Activated CD4-positive, alpha-beta memory T cell treated with anti-CD3 and anti-CD28 coated beads for 36 hours (primary cell): ENCODE measurements at regions not wholly inside any gene's neighbourhood (a gene's known extent, or its start where the extent isn't known, plus 50 kb on each side); places are given as distances from the start of the nearest gene placed in this dataset.
A peak's percentile ranks its signal among the peaks of the same experiment; 100 is the strongest.

Source experiments
- CTCF ChIA-PET: fragments of 350-600 bp; sonication (Branson Sonifier 250); formaldehyde crosslinking; loops from one replicate; lab custom pipeline; 2021; ENCODE audit warnings: antibody characterized with exemption, inconsistent platforms; lab: Charles Lee
- POLR2A ChIA-PET: fragments of 350-600 bp; sonication (Branson Sonifier 250); formaldehyde crosslinking; loops from one replicate; lab custom pipeline; 2021; ENCODE audit warnings: antibody characterized with exemption; lab: Charles Lee
- DNase-seq: peaks from one replicate; pipeline ENCODE4 v3.0.0-alpha.2; 2020
- H3K27ac Mint-ChIP-seq: one replicate; pipeline ENCODE4 v1.8.0; 2021; ENCODE audit warnings: mixed read lengths
- H3K27me3 Mint-ChIP-seq: one replicate; pipeline ENCODE4 v1.8.0; 2021; ENCODE audit warnings: mixed read lengths
- H3K36me3 Mint-ChIP-seq: one replicate; pipeline ENCODE4 v1.8.0; 2021; ENCODE audit warnings: mixed read lengths
- H3K4me1 Mint-ChIP-seq: one replicate; pipeline ENCODE4 v1.8.0; 2021; ENCODE audit warnings: low read depth, mixed read lengths
- H3K4me3 Mint-ChIP-seq: one replicate; pipeline ENCODE4 v1.8.0; 2021; ENCODE audit warnings: mild to moderate bottlenecking, mixed read lengths
- H3K9me3 Mint-ChIP-seq: one replicate; pipeline ENCODE4 v1.8.0; 2021; ENCODE audit warnings: mixed read lengths
- intact Hi-C: fragments of 100-400 bp; cut with micrococcal nuclease; formaldehyde crosslinking; loops from one replicate; pipeline ENCODE4 v1.15.1; 2023

- H3K27me3 Mint-ChIP-seq, result peaks cover 6% of the 10 kb centered on the region
- ChIA-PET POLR2A (no interaction called here), CTCF (no interaction called here)
- H3K27ac Mint-ChIP-seq, result no peak overlapping the region
- no peak for DNase-seq
- H3K4me3 Mint-ChIP-seq, result no peak overlapping the region
- no peaks in the 10 kb centered on the region for H3K36me3 Mint-ChIP-seq
- H3K4me1 Mint-ChIP-seq, result no peaks in the 10 kb centered on the region
- intact Hi-C loops, result no loop called here
- H3K9me3 Mint-ChIP-seq, result peaks cover 14% of the 10 kb centered on the region
Measured at GRCh38 chr22:27110665-27111451, 453.5 kb downstream of the MIAT start.

DNA sequence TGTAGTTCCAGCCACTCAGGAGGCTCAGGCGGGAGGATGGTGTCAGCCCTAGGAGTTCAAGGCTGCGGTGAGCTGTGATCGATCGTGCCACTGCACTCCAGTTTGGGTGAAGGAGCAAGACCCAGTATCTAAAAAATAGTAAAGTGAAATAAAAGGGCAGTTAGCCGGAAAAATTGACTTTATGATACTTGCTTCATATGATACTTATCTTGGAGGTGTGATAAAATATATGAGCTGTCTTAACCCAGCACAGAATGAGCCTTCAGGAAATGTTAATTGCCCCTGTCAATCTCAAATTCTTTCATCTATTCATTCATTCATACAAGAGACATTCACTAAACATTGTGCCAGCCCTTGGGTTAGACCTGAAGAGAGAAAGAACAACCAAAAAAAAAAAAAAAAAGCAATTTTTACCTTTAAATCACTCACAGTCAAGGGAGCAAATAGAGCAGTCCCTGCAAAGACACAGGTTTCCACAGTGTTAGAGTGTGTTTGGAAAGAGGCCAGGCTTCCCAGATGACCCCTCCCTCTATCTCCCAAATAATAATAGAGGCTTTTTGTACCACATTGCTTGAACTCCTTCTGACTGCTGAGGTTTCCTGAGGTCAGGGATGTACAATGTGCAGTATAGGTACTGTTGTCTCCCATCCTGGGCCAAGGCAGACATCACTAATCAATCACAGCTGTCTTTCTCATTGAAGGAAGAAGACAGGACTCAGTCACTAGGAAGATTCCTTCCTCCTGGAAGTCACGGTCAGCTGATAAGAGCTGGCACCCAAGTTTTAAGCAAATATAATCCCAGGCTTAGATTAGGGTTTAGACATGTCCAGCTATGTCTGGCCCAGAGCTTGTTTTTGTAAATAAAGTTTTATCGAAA lies 454.6 kb downstream of the MIAT start:
- POLR2A ChIA-PET, result no interaction called here
- CTCF ChIA-PET, result no interaction called here
- H3K27ac Mint-ChIP-seq, result no peak overlapping the region

GRCh38 chr22:27113211-27113635 lies 455.8 kb downstream of the MIAT start:
- CTCF ChIA-PET, result interaction anchor here (0.6 kb wide), 1 partner anchor 1569 kb away, joined by 3 read pairs; no protein-coding TSS in a partner anchor

More for the DNA sequence above, 454.6 kb downstream of the MIAT start:
- Mint-ChIP-seq H3K27me3 (peaks cover 6% of the 10 kb centered on the region), H3K9me3 (peaks cover 14% of the 10 kb centered on the region), H3K36me3 (no peaks in the 10 kb centered on the region), H3K4me3 (no peak overlapping the region), H3K4me1 (no peaks in the 10 kb centered on the region)
- no peak for DNase-seq
- intact Hi-C loops, result no loop called here

GRCh38 chr22:27113641-27114040 lies 456.3 kb downstream of the MIAT start:
- no peaks in the 10 kb centered on the region for H3K4me1 Mint-ChIP-seq
- POLR2A ChIA-PET, result no interaction called here
- H3K27me3 Mint-ChIP-seq, result peaks cover 6% of the 10 kb centered on the region
- DNase-seq, result no peak
- no peak overlapping the region for H3K4me3 Mint-ChIP-seq
- H3K9me3 Mint-ChIP-seq, result peaks cover 11% of the 10 kb centered on the region
- CTCF ChIA-PET, result interaction anchor here (0.6 kb wide), 1 partner anchor 1570 kb away, joined by 3 read pairs; no protein-coding TSS in a partner anchor
- no peak overlapping the region for H3K27ac Mint-ChIP-seq
- intact Hi-C loops, result no loop called here
- H3K36me3 Mint-ChIP-seq, result no peaks in the 10 kb centered on the region

More at GRCh38 chr22:27113211-27113635, 455.8 kb downstream of the MIAT start:
- Mint-ChIP-seq H3K27ac (no peak overlapping the region), H3K4me1 (no peaks in the 10 kb centered on the region), H3K27me3 (peaks cover 6% of the 10 kb centered on the region), H3K4me3 (no peak overlapping the region), H3K36me3 (no peaks in the 10 kb centered on the region), H3K9me3 (peaks cover 14% of the 10 kb centered on the region)
- peak; percentile 15 for DNase-seq
- POLR2A ChIA-PET, result no interaction called here
- intact Hi-C loops, result no loop called here

GRCh38 chr22:27114186-27114585 lies 456.8 kb downstream of the MIAT start:
- POLR2A ChIA-PET, result no interaction called here
- H3K9me3 Mint-ChIP-seq, result peaks cover 9% of the 10 kb centered on the region
- DNase-seq, result no peak
- CTCF ChIA-PET, result no interaction called here
- H3K36me3 Mint-ChIP-seq, result no peaks in the 10 kb centered on the region
- intact Hi-C loops, result no loop called here
- H3K4me1 Mint-ChIP-seq, result no peaks in the 10 kb centered on the region
- H3K4me3 Mint-ChIP-seq, result no peak overlapping the region
- peaks cover 5% of the 10 kb centered on the region for H3K27me3 Mint-ChIP-seq
- no peak overlapping the region for H3K27ac Mint-ChIP-seq

DNA sequence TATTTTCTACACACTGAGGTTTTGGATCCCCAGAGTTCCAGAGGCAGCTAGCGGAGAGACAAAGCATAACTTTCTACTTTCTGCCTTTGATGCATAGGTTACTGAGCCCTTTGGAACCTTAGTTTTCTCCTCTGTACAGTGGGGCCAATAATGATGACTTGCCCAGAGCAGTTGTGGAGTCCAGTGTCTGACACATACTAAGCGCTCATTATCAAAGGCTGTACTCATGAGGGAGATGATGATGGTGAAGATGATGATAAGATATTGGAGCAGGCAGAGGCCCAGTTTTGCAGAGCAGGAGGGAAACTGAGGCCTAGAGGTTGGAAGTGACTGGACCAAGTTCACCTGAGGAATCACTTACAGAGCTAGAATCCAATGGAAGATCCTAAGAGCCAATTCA lies 458.0 kb downstream of the MIAT start:
- no peak overlapping the region for H3K27ac Mint-ChIP-seq
- H3K36me3 Mint-ChIP-seq, result no peaks in the 10 kb centered on the region
- peaks cover 5% of the 10 kb centered on the region for H3K27me3 Mint-ChIP-seq
- intact Hi-C loops, result no loop called here
- ChIA-PET CTCF (no interaction called here), POLR2A (no interaction called here)
- no peaks in the 10 kb centered on the region for H3K4me1 Mint-ChIP-seq
- no peaks in the 10 kb centered on the region for H3K9me3 Mint-ChIP-seq
- no peak overlapping the region for H3K4me3 Mint-ChIP-seq
- DNase-seq, result no peak

DNA sequence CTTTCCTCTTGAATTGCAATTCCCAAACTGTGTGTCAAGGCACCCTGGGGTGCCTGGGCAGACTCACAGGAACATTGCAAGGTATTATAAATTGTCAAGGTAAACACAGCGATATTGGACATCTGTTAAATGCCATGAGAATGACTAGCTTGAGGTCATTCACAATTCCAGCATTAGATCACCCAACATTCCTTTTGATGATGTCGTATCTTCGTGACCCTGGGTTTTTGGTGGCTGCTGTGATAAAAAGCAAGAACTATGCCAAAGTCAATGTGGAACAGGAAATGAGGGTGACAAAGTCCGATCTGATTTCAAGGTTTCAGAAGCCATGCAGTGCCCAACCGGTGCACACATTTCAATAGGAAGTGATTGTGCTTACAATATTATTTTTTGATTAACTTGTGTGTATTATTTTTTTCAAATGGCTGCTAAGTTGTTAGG lies 458.4 kb downstream of the MIAT start:
- Mint-ChIP-seq H3K27ac (no peak overlapping the region), H3K27me3 (peaks cover 5% of the 10 kb centered on the region), H3K4me3 (no peak overlapping the region), H3K9me3 (no peaks in the 10 kb centered on the region), H3K36me3 (no peaks in the 10 kb centered on the region), H3K4me1 (no peaks in the 10 kb centered on the region)
- POLR2A ChIA-PET, result no interaction called here
- no peak for DNase-seq
- intact Hi-C loops, result no loop called here
- CTCF ChIA-PET, result no interaction called here

DNA sequence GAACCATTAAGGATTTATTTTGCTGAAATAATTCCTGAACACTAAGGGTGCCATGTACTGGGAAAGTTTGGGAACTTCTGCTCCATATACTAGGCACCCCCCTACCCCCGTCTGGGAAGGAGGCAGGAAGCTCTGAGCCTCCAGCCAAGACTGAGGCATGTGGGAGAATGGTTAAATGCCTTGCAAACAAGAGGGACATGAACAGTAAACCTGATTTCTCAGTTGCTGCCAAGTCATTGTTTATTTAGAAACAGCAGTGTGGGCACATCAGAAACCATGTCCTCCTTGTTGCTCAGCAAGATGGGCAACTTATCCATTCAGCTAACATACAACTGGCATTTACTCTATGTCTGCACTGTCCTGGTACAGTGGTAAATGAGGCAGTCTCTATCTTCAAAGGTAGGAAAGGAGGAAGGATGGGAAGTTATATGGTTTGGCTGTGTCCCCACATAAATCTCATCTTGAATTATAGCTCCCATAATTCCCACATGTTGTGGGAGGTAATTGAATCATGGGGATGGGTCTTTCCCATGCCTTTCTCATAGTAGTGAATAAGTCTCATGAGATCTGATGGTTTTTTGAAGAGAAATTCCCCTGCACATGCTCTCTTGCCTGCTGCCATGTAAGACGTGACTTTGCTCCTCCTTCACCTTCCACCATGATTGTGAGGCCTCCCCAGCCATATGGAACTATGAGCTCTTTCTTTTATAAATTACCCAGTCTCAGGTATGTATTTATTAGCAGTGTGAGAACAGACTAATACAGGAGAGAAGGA lies 459.1 kb downstream of the MIAT start:
- Mint-ChIP-seq H3K4me3 (no peak overlapping the region), H3K4me1 (no peaks in the 10 kb centered on the region), H3K27me3 (peaks cover 5% of the 10 kb centered on the region), H3K27ac (no peak overlapping the region), H3K36me3 (no peaks in the 10 kb centered on the region), H3K9me3 (no peaks in the 10 kb centered on the region)
- intact Hi-C loops, result no loop called here
- no peak for DNase-seq
- ChIA-PET POLR2A (no interaction called here), CTCF (no interaction called here)

- H3K27ac Mint-ChIP-seq, result no peak overlapping the region
- no peak overlapping the region for H3K4me3 Mint-ChIP-seq
- ChIA-PET CTCF (no interaction called here), POLR2A (no interaction called here)
- H3K27me3 Mint-ChIP-seq, result peaks cover 4% of the 10 kb centered on the region
- intact Hi-C loops, result no loop called here
- H3K9me3 Mint-ChIP-seq, result no peaks in the 10 kb centered on the region
- H3K36me3 Mint-ChIP-seq, result no peaks in the 10 kb centered on the region
- H3K4me1 Mint-ChIP-seq, result no peaks in the 10 kb centered on the region
- no peak for DNase-seq
Measured at GRCh38 chr22:27120036-27120435, 462.6 kb downstream of the MIAT start.

DNA sequence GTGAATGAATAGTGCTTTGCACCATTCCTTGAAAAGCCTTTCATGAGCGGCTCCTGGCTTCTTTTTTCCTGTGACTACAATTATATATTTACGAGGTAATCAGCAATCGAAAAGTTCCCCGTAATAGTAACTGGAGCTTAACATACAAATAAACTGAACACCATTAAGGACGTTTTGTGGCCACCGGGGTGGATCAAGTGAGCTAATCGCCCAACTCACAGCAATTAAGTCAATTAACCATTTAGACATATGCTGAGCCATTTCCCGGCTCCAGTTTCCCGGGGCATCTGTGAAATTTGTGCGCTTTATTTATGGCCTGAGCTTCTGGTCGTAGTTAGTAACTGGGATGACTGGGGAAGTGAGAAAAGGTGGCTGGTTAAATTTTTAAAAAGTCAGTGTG lies 465.2 kb downstream of the MIAT start:
- CTCF ChIA-PET, result no interaction called here
- no peaks in the 10 kb centered on the region for H3K9me3 Mint-ChIP-seq
- intact Hi-C loops, result no loop called here

GRCh38 chr22:27123880-27124279 lies 466.5 kb downstream of the MIAT start:
- no peaks in the 10 kb centered on the region for H3K36me3 Mint-ChIP-seq
- H3K4me1 Mint-ChIP-seq, result no peaks in the 10 kb centered on the region
- intact Hi-C loops, result no loop called here
- DNase-seq, result no peak
- H3K9me3 Mint-ChIP-seq, result no peaks in the 10 kb centered on the region
- H3K27me3 Mint-ChIP-seq, result peaks cover 12% of the 10 kb centered on the region
- no peak overlapping the region for H3K27ac Mint-ChIP-seq
- POLR2A ChIA-PET, result no interaction called here
- CTCF ChIA-PET, result no interaction called here
- H3K4me3 Mint-ChIP-seq, result no peak overlapping the region

More for the DNA sequence above, 465.2 kb downstream of the MIAT start:
- H3K27ac Mint-ChIP-seq, result no peak overlapping the region
- no peak overlapping the region for H3K4me3 Mint-ChIP-seq
- H3K36me3 Mint-ChIP-seq, result no peaks in the 10 kb centered on the region
- no peaks in the 10 kb centered on the region for H3K4me1 Mint-ChIP-seq
- peaks cover 12% of the 10 kb centered on the region for H3K27me3 Mint-ChIP-seq
- POLR2A ChIA-PET, result no interaction called here
- DNase-seq, result no peak
